H9 (cell line): ENCODE measurements at regions not wholly inside any gene's neighbourhood (a gene's known extent, or its start where the extent isn't known, plus 50 kb on each side); places are given as distances from the start of the nearest gene placed in this dataset.

Experiments
- DNase-seq: peaks from one replicate; pipeline ENCODE4 v3.0.0-alpha.2; 2017
- H2AFZ ChIP-seq: one replicate; pipeline ENCODE4 v1.6.1; 2013; ENCODE audit warnings: mild to moderate bottlenecking, low read length, control low read depth, moderate library complexity
- H2AK5ac ChIP-seq: 2 replicates; pipeline ENCODE4 v1.6.1; 2013; ENCODE audit warnings: low read length, control low read depth, mixed read lengths; ENCODE audit not compliant: insufficient read length
- H2BK120ac ChIP-seq: one replicate; pipeline ENCODE4 v1.6.1; 2013; ENCODE audit warnings: low read depth, mild to moderate bottlenecking, low read length, control low read depth, inconsistent platforms; ENCODE audit not compliant: poor library complexity, severe bottlenecking
- H2BK12ac ChIP-seq: 2 replicates; pipeline ENCODE4 v1.6.1; 2013; ENCODE audit warnings: low read length, control low read depth, mixed read lengths, low read depth; ENCODE audit not compliant: insufficient read length
- H2BK15ac ChIP-seq: 2 replicates; pipeline ENCODE4 v1.6.1; 2013; ENCODE audit warnings: low read depth, low read length, control low read depth
- H2BK20ac ChIP-seq: one replicate; pipeline ENCODE4 v1.6.1; 2013; ENCODE audit warnings: low read depth, mild to moderate bottlenecking, low read length, control low read depth, inconsistent platforms; ENCODE audit not compliant: poor library complexity, severe bottlenecking
- H2BK5ac ChIP-seq: 2 replicates; pipeline ENCODE4 v1.6.1; 2013; ENCODE audit warnings: low read length, control low read depth, mixed read lengths; ENCODE audit not compliant: insufficient read length
- H3K14ac ChIP-seq: 2 replicates; pipeline ENCODE4 v1.6.1; 2013; ENCODE audit warnings: low read length, control low read depth; ENCODE audit not compliant: insufficient read depth
- H3K18ac ChIP-seq: 2 replicates; pipeline ENCODE4 v1.6.1; 2013; ENCODE audit warnings: low read depth, mild to moderate bottlenecking, mixed read lengths, low read length, control low read depth; ENCODE audit not compliant: insufficient read length
- H3K23ac ChIP-seq: 2 replicates; pipeline ENCODE4 v1.6.1; 2013; ENCODE audit warnings: low read length, control low read depth, mixed read lengths, low read depth; ENCODE audit not compliant: insufficient read length
- H3K23me2 ChIP-seq: 2 replicates; pipeline ENCODE4 v1.6.1; 2013; ENCODE audit warnings: low read depth, mild to moderate bottlenecking, mixed read lengths, low read length, control low read depth; ENCODE audit not compliant: insufficient read length, poor library complexity, severe bottlenecking
- H3K27ac ChIP-seq: 2 replicates; pipeline ENCODE4 v1.5.1; 2013; ENCODE audit warnings: low read length, control low read depth, mixed read lengths, low read depth; ENCODE audit not compliant: insufficient read length
- H3K27me3 ChIP-seq: 2 replicates; pipeline ENCODE4 v1.6.1; 2013; ENCODE audit warnings: low read length, control low read depth, inconsistent platforms; ENCODE audit not compliant: insufficient read depth
- H3K4ac ChIP-seq: 2 replicates; pipeline ENCODE4 v1.6.1; 2013; ENCODE audit warnings: low read depth, mild to moderate bottlenecking, control low read depth, inconsistent platforms, low read length, moderate library complexity
- H3K4me1 ChIP-seq: 2 replicates; pipeline ENCODE4 v1.6.1; 2013; ENCODE audit warnings: low read length, control low read depth, inconsistent platforms; ENCODE audit not compliant: insufficient read depth
- H3K4me2 ChIP-seq: 2 replicates; pipeline ENCODE4 v1.6.1; 2013; ENCODE audit warnings: low read length, control low read depth, mixed read lengths; ENCODE audit not compliant: insufficient read length, insufficient read depth
- H3K56ac ChIP-seq: 2 replicates; pipeline ENCODE4 v1.6.1; 2013; ENCODE audit warnings: low read depth, mild to moderate bottlenecking, mixed read lengths, low read length, control low read depth; ENCODE audit not compliant: insufficient read length
- H3K79me1 ChIP-seq: 2 replicates; pipeline ENCODE4 v1.6.1; 2013; ENCODE audit warnings: low read depth, mild to moderate bottlenecking, moderate library complexity, low read length, control low read depth, inconsistent platforms; ENCODE audit not compliant: insufficient read depth, poor library complexity, severe bottlenecking
- H3K79me2 ChIP-seq: 2 replicates; pipeline ENCODE4 v1.6.1; 2013; ENCODE audit warnings: low read length, control low read depth, inconsistent platforms; ENCODE audit not compliant: insufficient read depth
- H3K9ac ChIP-seq: 2 replicates; pipeline ENCODE4 v1.6.1; 2013; ENCODE audit warnings: low read length, control low read depth, mixed read lengths; ENCODE audit not compliant: insufficient read length; ENCODE audit errors: extremely low read depth
- H3K9me3 ChIP-seq: one replicate; pipeline ENCODE4 v1.6.1; 2013; ENCODE audit warnings: low read depth, low read length, inconsistent platforms; ENCODE audit not compliant: control insufficient read depth
- H3T11ph ChIP-seq: one replicate; pipeline ENCODE4 v1.6.1; 2013; ENCODE audit warnings: mild to moderate bottlenecking, low read length, control low read depth, inconsistent platforms
- H4K20me1 ChIP-seq: one replicate; pipeline ENCODE4 v1.6.1; 2013; ENCODE audit not compliant: control insufficient read depth, insufficient read length, insufficient read depth
- H4K5ac ChIP-seq: 2 replicates; pipeline ENCODE4 v1.6.1; 2013; ENCODE audit warnings: low read depth, mild to moderate bottlenecking, mixed read lengths, low read length, control low read depth; ENCODE audit not compliant: insufficient read length
- H4K8ac ChIP-seq: replicated peaks from 2 replicates; pipeline ENCODE4 v1.6.1; 2013; ENCODE audit warnings: low read length, control low read depth, mixed read lengths, low read depth; ENCODE audit not compliant: insufficient read length
- H4K91ac ChIP-seq: 2 replicates; pipeline ENCODE4 v1.6.1; 2013; ENCODE audit warnings: low read depth, mild to moderate bottlenecking, moderate library complexity, mixed read lengths, low read length, control low read depth; ENCODE audit not compliant: insufficient read length
- H3K27ac Mint-ChIP-seq, 3 experiments: 2 replicates in 2 of 3; 3 replicates in 1 of 3; pipeline ENCODE4 v1.8.0; 2020 to 2021; ENCODE audit warnings: mixed read lengths in 3 of 3, mild to moderate bottlenecking in 1 of 3, moderate library complexity in 1 of 3
- H3K27me3 Mint-ChIP-seq: 2 replicates; pipeline ENCODE4 v1.8.0; 2021; ENCODE audit warnings: low read depth, mild to moderate bottlenecking, moderate library complexity, mixed read lengths
- H3K36me3 Mint-ChIP-seq, 3 experiments: 2 replicates in 2 of 3; 3 replicates in 1 of 3; pipeline ENCODE4 v1.8.0; 2020 to 2021; ENCODE audit warnings: low read depth in 3 of 3, mixed read lengths in 3 of 3; ENCODE audit not compliant: insufficient read depth in 1 of 3
- H3K4me1 Mint-ChIP-seq, 2 experiments: 2 replicates each; pipeline ENCODE4 v1.8.0; 2020; ENCODE audit warnings: mixed read lengths in 2 of 2
- H3K4me3 Mint-ChIP-seq, 2 experiments: 2 replicates in 1 of 2; 3 replicates in 1 of 2; pipeline ENCODE4 v1.8.0; 2020 to 2021; ENCODE audit warnings: mild to moderate bottlenecking in 2 of 2, mixed read lengths in 2 of 2, moderate library complexity in 1 of 2
- H3K9me3 Mint-ChIP-seq, 2 experiments: 2 replicates in 1 of 2; 3 replicates in 1 of 2; pipeline ENCODE4 v1.8.0; 2020; ENCODE audit warnings: mild to moderate bottlenecking in 2 of 2, mixed read lengths in 2 of 2, moderate library complexity in 1 of 2
- CTCF ChIP-seq: fragments of 200-600 bp; sonication (generic); conservative IDR thresholded peaks from 3 replicates; pipeline ENCODE4 v1.8.0; 2021; ENCODE audit warnings: antibody characterized with exemption, mild to moderate bottlenecking
- WGBS: extraction: QIAGEN DNeasy Blood & Tissue Kit; methylation state at CpG from one replicate; pipeline ENCODE4 v1.1.7; 2013; ENCODE audit warnings: missing lambda C conversion rate, low lambda C conversion rate, mixed read lengths; ENCODE audit not compliant: insufficient read length; ENCODE audit errors: extremely low coverage; 5-methylcytosine and 5-hydroxymethylcytosine counted together

DNA sequence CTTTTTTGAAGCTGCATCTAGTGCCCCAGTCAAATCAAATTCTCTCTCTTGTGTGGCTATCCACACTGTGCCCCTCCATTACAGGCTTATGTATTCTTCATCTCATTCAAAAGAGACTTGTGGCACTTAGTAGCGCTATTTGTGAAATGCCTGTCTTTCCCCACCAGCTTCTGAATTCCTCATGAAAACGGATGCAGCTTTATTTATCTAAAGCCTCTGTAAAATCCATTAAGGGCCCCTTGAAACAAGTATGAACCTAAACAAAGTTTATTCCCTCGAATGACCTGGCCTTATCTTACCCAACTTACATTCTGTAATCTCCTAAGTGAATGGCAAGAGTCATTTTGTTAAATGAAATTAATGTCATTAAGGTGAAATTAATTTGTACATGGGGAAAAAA lies 417.4 kb upstream of the PIK3C3 start:
- no peak overlapping the region for H2BK12ac ChIP-seq

More for the DNA sequence above, 417.4 kb upstream of the PIK3C3 start:
- Histone ChIP-seq H3K79me2 (no peaks in the 10 kb centered on the region), H2BK20ac (no peak overlapping the region), H3K9me3 (no peaks in the 10 kb centered on the region), H2AK5ac (no peak overlapping the region), H3K79me1 (no peaks in the 10 kb centered on the region), H2BK5ac (no peak overlapping the region), H3K4me2 (no peak overlapping the region), H3T11ph (no peak overlapping the region), H3K23me2 (no peaks in the 10 kb centered on the region), H4K91ac (no peak overlapping the region), H3K27ac (no peak overlapping the region), H3K23ac (no peak overlapping the region), H3K9ac (no peak overlapping the region), H4K8ac (no peak overlapping the region), H2BK120ac (no peak overlapping the region), H3K27me3 (no peaks in the 10 kb centered on the region), H4K5ac (no peak overlapping the region), H3K14ac (no peak overlapping the region), H4K20me1 (no peaks in the 10 kb centered on the region), H3K4ac (no peak overlapping the region), H3K4me1 (peaks cover 3% of the 10 kb centered on the region; the same call in 1 of the 2 replicates), H2AFZ (no peak overlapping the region), H3K56ac (no peak overlapping the region), H3K18ac (no peak overlapping the region), H2BK15ac (no peak overlapping the region)
- H3K27me3 Mint-ChIP-seq = no peaks in the 10 kb centered on the region
- H3K27ac Mint-ChIP-seq = no peak overlapping the region
- H3K4me1 Mint-ChIP-seq = peaks cover 7 to 13% of the 10 kb centered on the region in 2 experiments
- no CpG with 5 or more reads among the region's 3 CpGs for WGBS
- H3K9me3 Mint-ChIP-seq = no peaks in the 10 kb centered on the region; a peak in 2 of 5 replicates
- DNase-seq = no peak
- no peak for TF ChIP-seq CTCF
- H3K4me3 Mint-ChIP-seq = no peak overlapping the region
- peaks cover 3 to 10% (median 4%) of the 10 kb centered on the region in 3 experiments; a peak in 4 of 7 replicates for H3K36me3 Mint-ChIP-seq
